Pulmonary artery endothelial cell (primary cell): ENCODE measurements at regions not wholly inside any gene's neighbourhood (a gene's known extent, or its start where the extent isn't known, plus 50 kb on each side); places are given as distances from the start of the nearest gene placed in this dataset.
"Not testable (repeated sequence)": the region's sequence is repeated elsewhere in the genome, so short reads cannot be mapped to it uniquely, and the experiment has no call there.

Source experiments
- DNase-seq: peaks from one replicate; pipeline ENCODE4 v3.0.0-alpha.2; 2011; ENCODE audit warnings: low read depth, low spot score

- DNase-seq = not testable (repeated sequence)
These were observed 163.9 kb upstream of the CCZ1B start for GRCh38 chr7:6989968-6990367.

GRCh38 chr7:6990426-6991152, 164.5 kb upstream of the CCZ1B start:
- not testable (repeated sequence) for DNase-seq

GRCh38 chr7:6991169-6991611, 165.1 kb upstream of the CCZ1B start:
- not testable (repeated sequence) for DNase-seq

GRCh38 chr7:6991686-6992085, 165.6 kb upstream of the CCZ1B start:
- not testable (repeated sequence) for DNase-seq

GRCh38 chr7:6992133-6992532, 166.1 kb upstream of the CCZ1B start:
- DNase-seq = not testable (repeated sequence)

GRCh38 chr7:6995026-6995425, 169.0 kb upstream of the CCZ1B start:
- not testable (repeated sequence) for DNase-seq

- not testable (repeated sequence) for DNase-seq
These were observed 169.6 kb upstream of the CCZ1B start for GRCh38 chr7:6995493-6996289.

- DNase-seq = not testable (repeated sequence)
These were observed 173.1 kb upstream of the CCZ1B start for GRCh38 chr7:6999067-6999666.

GRCh38 chr7:7002418-7003062, 176.5 kb upstream of the CCZ1B start:
- DNase-seq = no peak

- DNase-seq = no peak
These were observed 177.0 kb upstream of the C1GALT1 start for GRCh38 chr7:7005303-7005702.

- not testable (repeated sequence) for DNase-seq
These were observed 176.4 kb upstream of the C1GALT1 start for GRCh38 chr7:7005949-7006348.

- not testable (repeated sequence) for DNase-seq
These were observed 171.1 kb upstream of the C1GALT1 start for GRCh38 chr7:7011241-7011640.

GRCh38 chr7:7011751-7012150, 170.6 kb upstream of the C1GALT1 start:
- DNase-seq = not testable (repeated sequence)

GRCh38 chr7:7014827-7015595, 167.3 kb upstream of the C1GALT1 start:
- DNase-seq = no peak

GRCh38 chr7:7017707-7018280, 164.6 kb upstream of the C1GALT1 start:
- no peak for DNase-seq

GRCh38 chr7:7018290-7018689, 164.1 kb upstream of the C1GALT1 start:
- DNase-seq = no peak

GRCh38 chr7:7032221-7032620, 150.1 kb upstream of the C1GALT1 start:
- no peak for DNase-seq

- no peak for DNase-seq
These were observed 146.5 kb upstream of the C1GALT1 start for GRCh38 chr7:7035851-7036250.

- not testable (repeated sequence) for DNase-seq
These were observed 140.0 kb upstream of the C1GALT1 start for GRCh38 chr7:7042286-7042893.

GRCh38 chr7:7044806-7045205, 137.5 kb upstream of the C1GALT1 start:
- DNase-seq = no peak
